NCI-H2107 treated with DMSO at 0.1 percent for 48 hours (cell line): ENCODE measurements at regions not wholly inside any gene's neighbourhood (a gene's known extent, or its start where the extent isn't known, plus 50 kb on each side); places are given as distances from the start of the nearest gene placed in this dataset.

ENCODE experiments used
- DNase-seq: peaks from one replicate; lab custom pipeline; 2025; ENCODE audit not compliant: unreplicated experiment; lab: John Stamatoyannopoulos, UW

GRCh38 chr10:10881117-10881813 lies 136.4 kb upstream of the CELF2 start:
- DNase-seq, result no peak

GRCh38 chr10:10883737-10884136 lies 133.9 kb upstream of the CELF2 start:
- DNase-seq, result no peak

GRCh38 chr10:10886861-10887531 lies 130.7 kb upstream of the CELF2 start:
- no peak for DNase-seq

- no peak for DNase-seq
Observed at GRCh38 chr10:10891124-10892082, 126.3 kb upstream of the CELF2 start.

GRCh38 chr10:10892290-10892875 lies 125.3 kb upstream of the CELF2 start:
- DNase-seq, result no peak

DNA sequence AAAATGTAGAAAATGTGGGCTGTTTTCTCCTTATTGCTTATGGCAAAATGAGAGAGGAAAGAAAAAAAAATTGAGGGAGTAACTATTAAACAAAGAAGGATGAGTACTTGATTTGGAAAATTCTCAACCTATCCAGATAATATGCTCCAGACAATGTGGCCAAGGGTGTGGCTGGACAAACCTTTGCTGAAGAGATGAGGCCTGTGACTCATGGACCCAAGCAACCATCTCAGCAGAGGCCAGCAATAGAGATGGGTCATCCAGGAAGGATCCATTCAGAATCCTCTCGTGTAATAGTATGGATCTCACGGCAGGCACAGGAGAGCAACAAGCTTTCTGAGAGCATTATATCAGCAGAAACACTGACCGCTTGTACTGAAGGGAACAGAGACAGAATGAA lies 120.3 kb upstream of the CELF2 start:
- no peak for DNase-seq

- no peak for DNase-seq
Observed at GRCh38 chr10:10901906-10902305, 115.8 kb upstream of the CELF2 start.

- no peak for DNase-seq
Observed at GRCh38 chr10:10902951-10903350, 114.7 kb upstream of the CELF2 start.

DNA sequence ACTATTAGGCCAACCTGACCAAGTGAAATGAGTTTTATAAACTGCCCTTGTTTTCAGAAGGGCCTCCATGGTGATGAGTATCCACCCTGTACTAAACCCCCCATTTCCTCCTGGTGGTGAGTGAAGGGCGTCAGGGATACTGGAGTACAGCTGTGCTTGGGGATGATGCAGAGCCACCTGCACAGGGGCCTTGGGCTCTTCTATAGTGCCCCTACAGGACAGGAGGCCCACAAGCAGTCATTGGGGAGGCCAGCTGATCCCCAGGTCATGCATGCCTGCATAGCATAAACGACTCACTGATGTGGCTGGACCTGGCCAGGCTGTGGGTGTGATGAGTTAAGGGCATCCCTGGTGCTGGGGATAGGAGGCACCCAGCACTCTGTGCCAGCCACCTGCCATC lies 114.1 kb upstream of the CELF2 start:
- DNase-seq, result no peak

- no peak for DNase-seq
Observed at GRCh38 chr10:10910634-10911033, 107.0 kb upstream of the CELF2 start.

DNA sequence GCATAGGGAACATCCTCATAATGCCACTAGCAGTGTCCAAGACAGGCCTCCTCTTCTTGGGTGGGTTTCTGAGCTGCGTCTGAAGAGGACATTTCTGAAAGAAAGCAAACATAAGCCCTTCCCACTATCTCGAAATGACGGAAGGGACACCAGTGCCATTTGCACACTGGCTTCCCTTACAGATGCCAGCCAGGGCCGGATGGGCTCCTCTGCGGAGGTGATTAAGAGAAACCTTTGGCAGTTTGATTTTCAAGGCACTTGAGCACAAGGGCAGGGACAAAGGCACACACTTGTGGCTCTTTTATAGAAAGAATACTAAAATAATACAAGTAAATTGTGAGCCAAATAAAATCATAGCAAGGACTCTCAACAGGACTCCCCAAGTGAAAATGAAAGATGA lies 106.6 kb upstream of the CELF2 start:
- DNase-seq, result no peak

- no peak for DNase-seq
Observed at GRCh38 chr10:10911471-10911921, 106.2 kb upstream of the CELF2 start.

DNA sequence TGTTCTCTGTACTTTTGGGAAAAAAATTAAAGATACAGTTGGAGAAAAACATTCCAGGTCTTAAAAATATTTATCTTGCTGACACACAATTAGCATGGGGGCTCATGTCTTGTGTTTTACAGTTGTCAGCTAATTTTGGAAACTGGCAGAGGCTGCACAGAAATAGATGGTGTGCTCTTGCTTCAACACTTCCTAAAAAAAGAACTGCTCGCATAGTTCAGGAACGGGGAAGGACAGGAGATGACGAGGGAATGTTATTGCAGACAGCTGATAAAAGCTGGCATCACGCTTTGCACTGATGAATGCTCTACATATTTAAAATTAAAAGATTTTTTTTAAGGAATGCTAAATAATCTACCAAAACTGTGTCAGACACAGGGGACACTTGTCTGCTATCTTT lies 103.5 kb upstream of the CELF2 start:
- no peak for DNase-seq

DNA sequence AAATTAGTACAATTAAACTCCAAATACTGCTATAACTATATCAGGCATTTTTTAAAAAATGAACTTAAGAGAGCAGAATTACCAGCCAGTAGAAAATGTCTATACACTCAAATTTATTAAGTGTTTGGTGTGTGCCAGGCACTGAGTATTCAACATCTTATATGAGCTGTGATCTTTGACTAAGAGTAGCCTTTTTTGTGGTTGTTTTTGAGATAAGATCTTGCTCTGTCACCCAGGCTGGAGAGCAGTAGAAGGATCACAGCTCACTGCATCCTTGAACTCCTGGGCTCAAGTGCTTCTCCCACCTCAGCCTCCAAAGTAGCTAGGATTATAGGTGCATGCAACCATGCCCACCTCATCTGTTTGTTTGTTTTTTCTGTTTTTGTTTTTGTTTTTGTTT lies 102.5 kb upstream of the CELF2 start:
- DNase-seq, result no peak

DNA sequence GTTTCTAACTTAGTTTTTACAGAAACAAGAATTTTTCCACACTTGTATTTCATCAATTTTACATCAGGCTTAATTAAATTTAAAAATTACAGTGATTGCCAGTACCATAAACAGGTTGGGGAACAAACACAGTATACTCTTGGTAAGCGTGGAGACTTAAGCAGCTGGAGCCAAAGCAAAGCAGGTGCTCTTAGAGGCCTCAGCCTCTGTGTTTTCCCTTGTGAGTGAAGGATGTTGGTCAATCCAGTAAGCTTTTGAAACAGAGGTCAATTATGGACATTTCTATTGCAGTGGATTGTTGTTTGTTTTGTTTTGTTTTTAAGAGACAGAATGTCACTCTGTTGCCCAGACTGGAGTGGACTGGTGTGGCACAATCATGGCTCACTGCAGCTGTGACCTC lies 100.6 kb upstream of the CELF2 start:
- no peak for DNase-seq

- DNase-seq, result no peak
Observed at GRCh38 chr10:10919976-10920375, 97.7 kb upstream of the CELF2 start.

DNA sequence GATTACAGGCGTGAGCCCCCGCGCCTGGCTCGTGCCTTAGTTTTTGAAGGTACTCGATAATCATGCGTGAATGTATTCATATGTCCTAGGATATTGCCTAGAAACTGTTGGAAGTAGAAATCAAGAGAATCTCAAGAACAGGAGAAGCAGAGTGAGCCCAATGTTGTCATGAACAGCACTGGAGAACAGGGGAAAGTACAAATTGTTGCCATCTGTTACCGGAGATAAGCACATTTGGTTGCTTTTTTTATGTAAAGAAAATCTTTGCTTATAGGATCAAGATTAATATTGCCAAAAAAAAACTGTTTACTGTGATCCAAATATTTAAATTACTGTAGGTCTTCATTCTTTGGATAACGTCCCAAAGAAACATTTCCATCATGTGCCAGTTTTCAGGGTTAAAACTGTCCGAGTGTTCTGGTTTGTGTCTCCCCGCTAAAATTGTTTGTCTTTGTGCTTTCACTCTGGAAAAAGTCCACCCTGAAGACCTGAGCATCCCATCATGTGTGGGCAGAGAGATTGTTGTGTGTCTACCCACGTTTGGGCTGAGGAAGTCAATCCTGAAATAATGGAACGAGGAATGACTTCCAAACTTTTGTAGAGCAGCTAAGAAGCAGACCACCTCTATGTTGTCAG lies 95.7 kb upstream of the CELF2 start:
- no peak for DNase-seq

DNA sequence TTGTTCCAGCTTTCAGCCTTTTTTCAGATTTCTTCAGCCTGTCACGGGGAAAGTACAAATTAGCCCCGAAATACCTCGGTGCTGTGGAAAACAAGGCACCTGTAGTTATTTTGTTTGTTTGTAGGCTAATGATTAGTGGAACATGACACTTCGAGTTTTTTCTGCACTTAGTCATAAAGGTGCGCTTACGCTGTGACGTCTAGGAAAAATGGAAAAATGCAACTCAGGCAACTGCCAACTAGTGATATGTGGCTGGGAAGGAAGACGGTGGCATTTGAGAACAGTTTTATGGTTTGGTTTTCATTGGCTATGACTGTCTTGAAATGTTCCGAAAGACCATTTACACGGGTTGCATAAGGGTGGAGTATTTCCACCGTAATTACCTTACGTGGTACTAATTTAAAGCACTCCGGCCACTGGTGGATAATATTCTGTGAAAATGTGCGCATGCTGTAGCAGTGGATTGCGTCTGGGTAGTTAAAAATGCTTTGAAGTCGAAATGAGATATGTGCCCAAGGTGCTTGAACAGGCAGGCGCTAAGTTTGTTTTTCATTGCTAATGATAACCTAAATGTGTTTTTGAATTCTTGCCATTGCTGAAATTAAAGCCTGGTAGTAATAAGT lies 94.5 kb upstream of the CELF2 start:
- DNase-seq, result no peak

DNA sequence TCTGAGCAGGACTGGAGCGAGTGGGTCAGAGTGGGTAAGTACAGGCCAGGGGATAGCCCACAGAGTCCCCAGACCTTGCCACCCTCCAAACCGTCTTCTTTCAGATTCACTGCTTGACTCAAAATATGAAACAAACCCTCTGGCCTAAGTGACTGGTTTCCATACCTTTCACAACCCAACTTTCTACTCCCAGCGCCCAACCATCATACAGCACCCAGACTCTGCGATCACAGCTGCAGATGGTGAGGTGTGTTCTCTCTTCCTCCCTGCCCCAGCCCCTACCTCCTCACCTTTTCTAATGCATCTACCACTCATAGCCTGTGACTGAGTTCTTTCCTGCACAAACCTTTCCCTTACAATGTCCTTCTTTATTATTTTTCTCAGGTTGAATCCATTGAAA lies 92.0 kb upstream of the CELF2 start:
- no peak for DNase-seq

GRCh38 chr10:10927608-10928007 lies 90.1 kb upstream of the CELF2 start:
- DNase-seq, result no peak
